ENCODE measurements at regions not wholly inside any gene's neighbourhood (a gene's known extent, or its start where the extent isn't known, plus 50 kb on each side); places are given as distances from the start of the nearest gene placed in this dataset.

- no peak for DNase-seq (ENCODE audit: low read depth)
- TF ChIP-seq CTCF (IDR thresholded peaks at IDR 0.05; ENCODE audit: control insufficient read depth, insufficient read depth, low read depth, low read length, missing control alignments), result no peak
- no peak overlapping the region for H3K4me3 ChIP-seq (ENCODE audit: control insufficient read depth, low read depth, low read length)
Measured at GRCh38 chr4:130163701-130164100, 1067.7 kb downstream of the C4orf33 start.

- TF ChIP-seq CTCF (IDR thresholded peaks at IDR 0.05; ENCODE audit: control insufficient read depth, insufficient read depth, low read depth, low read length, missing control alignments), result no peak
- no peak overlapping the region for H3K4me3 ChIP-seq (ENCODE audit: control insufficient read depth, low read depth, low read length)
- no peak for DNase-seq (ENCODE audit: low read depth)
Measured at GRCh38 chr4:130165381-130165780, 1069.4 kb downstream of the C4orf33 start.

- DNase-seq (ENCODE audit: low read depth), result no peak
- TF ChIP-seq CTCF (IDR thresholded peaks at IDR 0.05; ENCODE audit: control insufficient read depth, insufficient read depth, low read depth, low read length, missing control alignments), result no peak
- no peak overlapping the region for H3K4me3 ChIP-seq (ENCODE audit: control insufficient read depth, low read depth, low read length)
Measured at GRCh38 chr4:130172156-130172555, 1076.2 kb downstream of the C4orf33 start.

GRCh38 chr4:130178106-130178505 is 1082.2 kb downstream of the C4orf33 start:
- TF ChIP-seq CTCF (IDR thresholded peaks at IDR 0.05; ENCODE audit: control insufficient read depth, insufficient read depth, low read depth, low read length, missing control alignments), result no peak
- DNase-seq (ENCODE audit: low read depth), result no peak
- no peak overlapping the region for H3K4me3 ChIP-seq (ENCODE audit: control insufficient read depth, low read depth, low read length)

- no peak for TF ChIP-seq CTCF (IDR thresholded peaks at IDR 0.05; ENCODE audit: control insufficient read depth, insufficient read depth, low read depth, low read length, missing control alignments)
- DNase-seq (ENCODE audit: low read depth), result no peak
- H3K4me3 ChIP-seq (ENCODE audit: control insufficient read depth, low read depth, low read length), result no peak overlapping the region
Measured at GRCh38 chr4:130183096-130183495, 1087.1 kb downstream of the C4orf33 start.

- DNase-seq (ENCODE audit: low read depth), result no peak
- no peak overlapping the region for H3K4me3 ChIP-seq (ENCODE audit: control insufficient read depth, low read depth, low read length)
- TF ChIP-seq CTCF (IDR thresholded peaks at IDR 0.05; ENCODE audit: control insufficient read depth, insufficient read depth, low read depth, low read length, missing control alignments), result no peak
Measured at GRCh38 chr4:130183766-130184165, 1087.8 kb downstream of the C4orf33 start.

GRCh38 chr4:130185123-130185522 is 1089.2 kb downstream of the C4orf33 start:
- no peak for DNase-seq (ENCODE audit: low read depth)
- TF ChIP-seq CTCF (IDR thresholded peaks at IDR 0.05; ENCODE audit: control insufficient read depth, insufficient read depth, low read depth, low read length, missing control alignments), result no peak
- H3K4me3 ChIP-seq (ENCODE audit: control insufficient read depth, low read depth, low read length), result no peak overlapping the region
